Neural cell (in vitro differentiated cells): ENCODE measurements at regions not wholly inside any gene's neighbourhood (a gene's known extent, or its start where the extent isn't known, plus 50 kb on each side); places are given as distances from the start of the nearest gene placed in this dataset.

Experiments used
- H2AFZ ChIP-seq: fragments of 200-600, 300-800 bp; sonication (generic), shearing (Covaris generic); 2 replicates; pipeline ENCODE4 v1.6.0; 2014; ENCODE audit warnings: low read depth, mild to moderate bottlenecking, antibody characterized with exemption, low read length, moderate library complexity
- H3F3A ChIP-seq: fragments of 200-600 bp; shearing (Covaris generic); 2 replicates; pipeline ENCODE4 v1.6.1; 2016; ENCODE audit warnings: mild to moderate bottlenecking, moderate library complexity, mixed read lengths, antibody characterized with exemption, low read length; ENCODE audit not compliant: insufficient read depth, poor library complexity, severe bottlenecking
- H3K27ac ChIP-seq: fragments of 200-600, 300-800 bp; sonication (generic), shearing (Covaris generic); 2 replicates; pipeline ENCODE4 v1.5.1; 2014; ENCODE audit warnings: mild to moderate bottlenecking, low read length, moderate library complexity
- H3K27me3 ChIP-seq: fragments of 300-800, 200-600 bp; sonication (generic), shearing (Covaris generic); 2 replicates; pipeline ENCODE4 v1.6.0; 2014; ENCODE audit warnings: mild to moderate bottlenecking, low read depth, low read length, moderate library complexity; ENCODE audit not compliant: insufficient read depth
- H3K36me3 ChIP-seq: fragments of 300-800, 200-600 bp; sonication (generic), shearing (Covaris generic); 2 replicates; pipeline ENCODE4 v1.5.1; 2014; ENCODE audit warnings: mild to moderate bottlenecking, antibody characterized with exemption, low read length, moderate library complexity; ENCODE audit not compliant: insufficient read depth
- H3K4me2 ChIP-seq: fragments of 300-800, 200-600 bp; sonication (generic), shearing (Covaris generic); 2 replicates; pipeline ENCODE4 v1.6.0; 2014; ENCODE audit warnings: mild to moderate bottlenecking, low read length
- H3K4me3 ChIP-seq: fragments of 300-800, 200-600 bp; sonication (generic), shearing (Covaris generic); 2 replicates; pipeline ENCODE4 v1.5.1; 2014; ENCODE audit warnings: mild to moderate bottlenecking, low read length, moderate library complexity
- H3K79me2 ChIP-seq: fragments of 200-600 bp; shearing (Covaris generic); replicated peaks from 2 replicates; pipeline ENCODE4 v1.6.0; 2014; ENCODE audit warnings: mild to moderate bottlenecking, low read length, moderate library complexity; ENCODE audit not compliant: insufficient read depth
- H3K9ac ChIP-seq: fragments of 300-800, 200-600 bp; sonication (generic), shearing (Covaris generic); 2 replicates; pipeline ENCODE4 v1.6.1; 2016; ENCODE audit warnings: mild to moderate bottlenecking, low read length, mixed read lengths
- H3K9me2 ChIP-seq: fragments of 200-600 bp; shearing (Covaris generic); 2 replicates; pipeline ENCODE4 v1.6.1; 2016; ENCODE audit warnings: mild to moderate bottlenecking, low read length, mixed read lengths; ENCODE audit not compliant: insufficient read depth
- H3K9me3 ChIP-seq: fragments of 200-600, 300-800 bp; sonication (generic), shearing (Covaris generic); 2 replicates; pipeline ENCODE4 v1.6.1; 2016; ENCODE audit warnings: mild to moderate bottlenecking, mixed run types, low read length, moderate library complexity, mixed read lengths
- H4K20me1 ChIP-seq: fragments of 200-600 bp; shearing (Covaris generic); 2 replicates; pipeline ENCODE4 v1.6.1; 2016; ENCODE audit warnings: mild to moderate bottlenecking, mixed run types; ENCODE audit not compliant: insufficient read depth
- CTCF ChIP-seq: fragments of 450-650 bp; IDR thresholded peaks from 2 replicates; pipeline ENCODE4 v1.5.1; 2014; ENCODE audit warnings: antibody characterized with exemption, mild to moderate bottlenecking, moderate library complexity; ENCODE audit not compliant: poor library complexity, severe bottlenecking
- EP300 ChIP-seq: fragments of 450-650 bp; conservative IDR thresholded peaks from 2 replicates; pipeline ENCODE4 v1.6.1; 2014; ENCODE audit warnings: antibody characterized with exemption, mild to moderate bottlenecking, moderate library complexity; ENCODE audit not compliant: poor library complexity, severe bottlenecking
- EZH2 ChIP-seq: fragments of 200-600, 300-800 bp; shearing (Covaris generic), sonication (generic); IDR thresholded peaks from 2 replicates; pipeline ENCODE4 v1.6.1; 2014; ENCODE audit warnings: antibody characterized with exemption, low read length, borderline replicate concordance, mild to moderate bottlenecking; ENCODE audit not compliant: insufficient read depth, poor library complexity, severe bottlenecking
- MXI1 ChIP-seq: fragments of 450-650 bp; conservative IDR thresholded peaks from 2 replicates; pipeline ENCODE4 v1.6.1; 2014; ENCODE audit warnings: antibody characterized with exemption, mild to moderate bottlenecking; ENCODE audit not compliant: poor library complexity, severe bottlenecking
- POLR2AphosphoS5 ChIP-seq: IDR thresholded peaks from 2 replicates; pipeline ENCODE4 v1.6.1; 2012
- RAD21 ChIP-seq: fragments of 450-650 bp; conservative IDR thresholded peaks from 2 replicates; pipeline ENCODE4 v1.6.1; 2014; ENCODE audit warnings: antibody characterized with exemption, mild to moderate bottlenecking, moderate library complexity
- REST ChIP-seq: IDR thresholded peaks from 2 replicates; pipeline ENCODE4 v1.6.1; 2012; ENCODE audit warnings: borderline replicate concordance
- SMC3 ChIP-seq: fragments of 450-650 bp; conservative IDR thresholded peaks from 2 replicates; pipeline ENCODE4 v1.6.1; 2014; ENCODE audit warnings: antibody characterized with exemption, mild to moderate bottlenecking, moderate library complexity; ENCODE audit not compliant: poor library complexity
- TAF1 ChIP-seq: IDR thresholded peaks from 2 replicates; pipeline ENCODE4 v1.6.1; 2012; ENCODE audit warnings: low read depth

GRCh38 chr1:96544051-96544830 lies 177.3 kb upstream of the PTBP2 start:
- no peaks in the 10 kb centered on the region for H4K20me1 ChIP-seq
- TF ChIP-seq RAD21 (no peak), MXI1 (no peak), EZH2 (no peak), POLR2AphosphoS5 (no peak), EP300 (no peak), TAF1 (no peak), CTCF (no peak), SMC3 (no peak), REST (no peak)
- H3K36me3 ChIP-seq: no peaks in the 10 kb centered on the region
- no peak overlapping the region for H3K27ac ChIP-seq
- no peaks in the 10 kb centered on the region for H3F3A ChIP-seq
- no peaks in the 10 kb centered on the region for H3K9me3 ChIP-seq
- H3K9ac ChIP-seq: no peak overlapping the region
- no peaks in the 10 kb centered on the region for H3K79me2 ChIP-seq
- H3K4me2 ChIP-seq: no peak overlapping the region
- no peak overlapping the region for H3K4me3 ChIP-seq
- H2AFZ ChIP-seq: no peak overlapping the region
- no peaks in the 10 kb centered on the region for H3K27me3 ChIP-seq
- no peaks in the 10 kb centered on the region for H3K9me2 ChIP-seq

- Histone ChIP-seq H3K27me3 (no peaks in the 10 kb centered on the region), H3K9me2 (no peaks in the 10 kb centered on the region), H3K9ac (no peak overlapping the region), H3K36me3 (no peaks in the 10 kb centered on the region), H2AFZ (no peak overlapping the region), H3F3A (no peaks in the 10 kb centered on the region), H3K79me2 (no peaks in the 10 kb centered on the region), H4K20me1 (no peaks in the 10 kb centered on the region), H3K4me3 (no peak overlapping the region), H3K9me3 (no peaks in the 10 kb centered on the region), H3K27ac (no peak overlapping the region), H3K4me2 (no peak overlapping the region)
- TF ChIP-seq EP300 (no peak), CTCF (no peak), POLR2AphosphoS5 (no peak), REST (no peak), MXI1 (no peak), RAD21 (no peak), TAF1 (no peak), EZH2 (no peak), SMC3 (no peak)
These were observed 176.8 kb upstream of the PTBP2 start for GRCh38 chr1:96544831-96545221.
